ENCODE measurements at regions not wholly inside any gene's neighbourhood (a gene's known extent, or its start where the extent isn't known, plus 50 kb on each side); places are given as distances from the start of the nearest gene placed in this dataset.

GRCh38 chr2:147506889-147507288, 337.9 kb upstream of the ACVR2A start:
- DNase-seq (ENCODE audit: low read depth, low spot score), result no peak

DNA sequence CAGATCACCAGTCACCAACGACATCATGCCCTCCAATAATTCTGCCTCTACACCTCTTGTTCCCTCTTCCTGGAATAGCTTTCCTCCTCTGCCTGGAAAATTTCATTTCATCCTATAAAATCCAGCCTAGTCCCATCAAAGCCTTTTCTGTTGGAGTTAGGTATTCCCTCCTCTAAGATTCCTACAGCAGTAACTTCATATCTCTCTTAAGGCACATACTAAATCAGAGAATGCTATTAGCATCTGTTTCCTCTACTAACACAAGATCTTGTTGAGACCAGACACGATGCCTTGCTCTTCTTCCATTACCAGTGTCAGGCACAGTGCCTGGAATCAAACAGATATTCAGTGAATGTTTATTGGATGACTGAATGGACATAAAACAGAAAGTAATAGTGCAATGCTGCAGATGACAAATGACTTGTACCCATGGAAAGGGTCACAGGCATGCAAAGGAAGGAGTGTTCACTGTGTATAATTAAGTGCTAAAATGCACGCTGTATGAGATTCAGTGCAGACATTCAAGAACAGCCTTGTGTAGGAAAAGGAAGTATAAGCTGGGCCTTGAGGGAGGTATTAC, 342.0 kb upstream of the ACVR2A start:
- no peak for DNase-seq (ENCODE audit: low read depth, low spot score)

GRCh38 chr2:147501968-147502367, 342.9 kb upstream of the ACVR2A start:
- DNase-seq (ENCODE audit: low read depth, low spot score), result no peak

DNA sequence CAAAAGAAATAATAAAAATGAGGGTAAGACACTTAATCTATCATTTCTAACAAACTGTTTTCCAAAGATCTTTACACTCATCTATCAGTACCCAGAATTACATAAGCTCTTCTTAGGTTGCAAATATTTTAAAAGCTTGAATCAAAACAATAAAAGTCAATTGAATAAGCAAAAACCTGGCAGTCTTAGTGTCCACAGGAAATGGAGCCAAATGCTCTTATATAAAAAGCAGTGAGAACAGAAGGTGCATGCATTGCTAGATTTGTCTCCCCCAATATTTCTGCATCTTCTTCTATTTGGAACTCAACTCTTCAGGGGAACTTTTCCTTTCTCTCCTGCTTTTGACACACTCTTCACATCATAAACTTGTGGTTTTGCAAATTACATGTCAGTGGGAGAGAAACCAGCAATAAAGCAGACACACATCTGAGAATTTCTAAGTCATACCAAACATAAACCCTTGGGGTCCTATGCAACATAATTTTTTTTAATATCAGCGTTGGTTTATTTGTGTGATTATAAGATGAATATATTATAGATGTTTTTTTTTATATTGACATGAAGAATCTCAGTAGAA, 343.9 kb upstream of the ACVR2A start:
- DNase-seq (ENCODE audit: low read depth, low spot score), result no peak

DNA sequence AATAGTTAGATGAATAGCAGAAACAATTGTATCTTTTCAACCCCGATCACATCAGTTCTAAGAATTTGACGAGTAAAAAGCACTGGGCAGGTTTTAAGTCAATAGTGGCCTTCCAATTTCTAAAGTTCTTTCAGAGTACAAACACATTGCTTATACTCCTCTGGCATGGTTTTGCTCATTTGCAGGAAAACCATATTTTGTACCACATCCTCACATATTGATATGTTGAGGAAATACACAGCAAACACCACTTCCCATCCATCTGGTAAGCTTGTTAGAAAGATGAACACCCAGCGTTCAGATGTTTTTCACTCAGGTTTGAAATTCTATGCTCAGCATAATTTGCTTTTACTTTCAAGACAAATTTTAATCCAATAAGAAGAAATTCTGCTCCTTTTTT, 344.6 kb upstream of the ACVR2A start:
- no peak for DNase-seq (ENCODE audit: low read depth, low spot score)

- DNase-seq (ENCODE audit: low read depth, low spot score), result no peak
Measured at GRCh38 chr2:147499785-147500184, 345.0 kb upstream of the ACVR2A start.

DNA sequence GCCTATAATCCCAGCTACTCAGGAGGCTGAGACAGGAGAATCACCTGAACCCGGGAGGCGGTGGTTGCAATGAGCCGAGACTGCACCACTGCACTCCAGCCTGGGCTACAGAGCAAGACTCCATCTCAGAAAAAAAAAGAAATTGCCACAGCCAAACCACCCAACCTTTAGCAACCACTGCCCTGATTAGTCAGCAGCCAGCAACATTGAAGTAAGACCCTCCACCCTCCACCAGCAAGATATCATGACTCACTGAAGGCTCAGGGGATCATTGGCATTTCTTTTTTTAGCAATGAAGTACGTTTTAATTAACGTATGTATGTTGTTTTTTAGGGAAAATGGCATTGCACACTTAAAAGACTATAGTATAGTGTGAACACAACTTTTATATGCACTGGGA, 349.1 kb upstream of the ACVR2A start:
- DNase-seq (ENCODE audit: low read depth, low spot score), result no peak

DNA sequence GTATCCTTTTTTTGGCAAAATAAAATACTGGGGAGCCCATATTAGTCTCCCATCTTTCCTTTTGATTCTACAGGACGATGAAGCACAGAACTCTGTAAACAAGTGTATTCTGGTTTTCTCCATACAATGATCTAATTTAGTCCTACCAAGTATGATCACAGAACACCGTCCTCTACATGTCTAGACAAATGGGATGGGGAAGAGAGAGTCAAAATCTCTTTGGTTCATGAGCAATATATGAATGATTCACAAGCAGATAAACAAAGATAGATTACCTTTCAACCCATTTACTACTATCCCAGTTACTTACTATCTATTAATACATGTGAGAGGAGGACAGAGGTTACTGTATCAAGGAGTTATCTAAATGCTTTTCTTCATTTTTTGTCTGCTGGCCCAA, 352.4 kb upstream of the ACVR2A start:
- DNase-seq (ENCODE audit: low read depth, low spot score), result no peak

DNA sequence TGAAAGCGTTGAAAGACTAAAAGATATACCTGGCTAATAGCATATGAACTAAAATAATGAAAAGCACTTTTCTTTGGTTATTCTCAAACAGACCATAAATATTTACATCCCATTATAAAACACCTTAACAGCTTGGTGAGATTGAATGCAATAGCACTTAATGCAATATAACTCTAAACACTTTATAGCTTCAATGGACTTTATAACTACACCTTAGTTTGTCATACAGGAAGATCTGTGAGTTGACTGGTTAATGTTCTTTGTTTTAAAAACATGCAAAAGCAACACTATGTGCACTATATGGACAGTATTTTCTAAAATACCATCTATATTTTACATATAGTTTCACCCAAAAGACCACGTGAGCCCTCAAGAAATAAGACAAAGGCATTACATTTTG, 353.3 kb upstream of the ACVR2A start:
- no peak for DNase-seq (ENCODE audit: low read depth, low spot score)

DNA sequence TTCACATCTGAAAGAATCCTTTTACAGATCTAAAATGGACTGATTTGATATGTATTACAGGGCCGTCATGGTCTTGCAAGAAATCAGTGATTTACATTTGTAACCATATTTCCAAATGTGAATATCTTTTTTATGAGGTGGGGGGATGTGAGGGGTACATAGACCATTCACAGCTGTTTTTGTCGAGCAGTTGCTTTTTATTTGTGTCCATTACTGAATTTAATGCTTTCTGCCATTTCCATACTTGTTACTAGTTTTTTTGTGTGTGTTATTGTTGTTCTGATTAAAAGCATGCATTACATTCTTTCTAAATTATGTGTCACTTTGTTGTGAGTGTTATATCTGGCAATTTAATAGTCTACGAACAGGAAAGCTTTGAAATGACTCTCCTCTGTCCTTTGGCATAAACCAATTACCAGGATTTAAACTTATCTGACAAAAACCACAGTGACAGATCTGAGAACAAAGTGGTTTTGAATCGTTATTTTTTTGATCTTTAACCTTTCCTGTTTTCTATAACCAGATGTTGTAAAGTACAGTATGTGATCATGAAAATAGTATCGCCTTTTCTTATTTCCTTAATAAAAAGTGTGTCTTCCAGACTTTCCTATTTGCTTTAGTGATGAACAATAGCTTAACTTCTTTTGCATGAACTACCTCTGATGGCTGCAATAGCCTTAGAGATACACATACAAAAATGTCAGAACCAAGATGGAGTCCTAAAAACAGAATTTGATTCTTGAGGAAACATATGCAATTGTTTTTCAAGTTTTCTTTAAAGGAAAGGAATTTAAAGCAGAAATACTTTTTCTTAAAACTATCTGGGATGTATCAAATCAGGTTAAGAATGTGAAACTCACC, 354.2 kb upstream of the ACVR2A start:
- no peak for DNase-seq (ENCODE audit: low read depth, low spot score)

- no peak for DNase-seq (ENCODE audit: low read depth, low spot score)
Measured at GRCh38 chr2:147488472-147488871, 356.4 kb upstream of the ACVR2A start.

DNA sequence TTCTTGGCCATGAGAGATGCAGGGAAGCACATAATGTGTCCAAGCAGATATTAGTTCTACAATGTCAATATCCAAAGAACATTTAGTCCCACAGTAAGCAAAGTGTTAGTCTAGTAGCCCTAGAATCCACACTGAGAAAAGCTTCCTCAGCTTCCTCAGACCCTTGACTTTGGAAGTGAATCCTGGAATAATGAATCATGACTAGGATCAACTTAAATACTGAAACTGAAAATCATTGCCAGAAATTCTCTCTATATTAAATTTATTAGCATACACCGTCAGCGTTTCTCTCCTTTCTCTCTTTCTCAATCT, 356.9 kb upstream of the ACVR2A start:
- no peak for DNase-seq (ENCODE audit: low read depth, low spot score)

GRCh38 chr2:147487286-147487977, 357.4 kb upstream of the ACVR2A start:
- no peak for DNase-seq (ENCODE audit: low read depth, low spot score)

DNA sequence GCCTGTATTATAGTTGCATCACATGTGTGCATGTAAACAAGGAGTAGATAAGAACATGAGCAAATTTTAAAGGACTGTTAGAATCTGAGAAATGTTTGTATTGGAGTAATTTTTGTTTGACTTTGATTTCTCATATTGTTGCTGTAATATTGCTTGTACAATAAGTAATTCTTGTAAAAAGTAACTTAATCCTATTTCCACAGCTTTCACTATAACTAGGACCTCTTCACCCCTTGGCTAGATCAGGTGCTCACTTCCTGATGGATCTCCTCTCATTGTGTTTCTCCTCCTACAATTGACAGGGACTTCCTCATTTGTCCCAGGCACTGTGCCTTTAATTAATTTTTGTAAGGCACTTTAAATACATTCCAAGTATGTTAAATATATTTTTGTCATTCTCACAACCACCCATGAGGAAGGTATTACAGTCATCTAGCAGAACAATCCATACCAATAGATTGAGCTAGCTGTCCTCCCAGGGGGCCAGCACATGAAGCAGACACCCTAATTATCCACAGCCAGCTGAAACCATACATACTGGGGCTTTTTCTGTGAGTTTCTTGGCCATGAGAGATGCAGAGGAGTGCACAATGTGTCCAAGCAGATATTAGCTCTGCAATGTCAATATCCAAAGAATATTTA, 359.5 kb upstream of the ACVR2A start:
- DNase-seq (ENCODE audit: low read depth, low spot score), result no peak

DNA sequence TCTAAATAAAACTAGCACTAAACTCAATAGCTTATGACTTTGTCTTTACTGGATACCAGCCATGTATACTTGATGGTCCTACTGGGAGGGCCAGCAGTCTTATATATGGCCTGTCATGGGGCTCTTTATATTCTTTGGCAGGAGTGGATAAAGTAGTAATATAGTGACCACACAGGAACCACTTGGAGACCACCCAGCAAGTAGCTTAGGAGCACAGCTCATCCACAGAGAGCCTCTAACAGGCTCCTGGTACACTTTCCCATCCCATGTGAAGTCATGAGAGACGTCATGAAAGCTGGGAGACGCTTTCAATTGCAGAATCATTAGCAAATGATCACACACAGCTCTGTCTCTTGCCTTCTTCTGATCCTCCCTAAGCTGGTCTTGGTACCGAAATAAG, 360.9 kb upstream of the ACVR2A start:
- no peak for DNase-seq (ENCODE audit: low read depth, low spot score)

DNA sequence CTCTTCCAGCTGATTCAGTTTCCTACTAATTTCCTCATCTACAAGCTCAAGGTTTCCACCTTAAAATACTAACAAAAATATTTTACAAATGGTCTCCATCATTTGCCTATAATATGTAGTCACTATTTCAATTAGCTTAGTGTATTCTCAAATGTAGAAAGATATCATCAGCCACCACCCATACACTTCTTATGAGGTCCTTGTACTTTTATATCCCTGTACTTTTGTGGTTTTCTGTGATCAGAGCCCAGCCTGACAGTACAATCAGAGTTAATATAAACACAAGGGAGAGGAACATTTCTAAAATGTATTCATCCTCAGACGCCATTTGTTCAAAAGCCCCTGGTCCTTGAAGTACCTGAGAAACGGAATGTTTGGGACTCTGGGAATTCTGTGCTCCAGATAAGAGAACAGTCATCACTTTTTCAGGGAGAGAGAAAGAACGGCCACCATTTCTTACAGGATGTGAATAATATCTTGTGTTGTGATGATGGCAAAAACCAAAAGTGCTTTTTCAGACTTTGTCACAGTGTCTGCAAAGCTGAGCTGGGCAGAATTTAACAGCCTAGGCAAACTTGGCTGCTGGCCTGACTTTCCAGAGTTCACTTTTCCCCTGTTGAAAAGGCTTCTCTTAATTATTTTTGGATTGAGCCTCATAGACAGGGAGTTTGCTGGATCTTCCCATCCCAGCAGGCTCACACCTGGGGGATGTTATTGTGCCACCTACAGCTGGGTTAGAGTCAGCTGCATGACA, 361.7 kb upstream of the ACVR2A start:
- no peak for DNase-seq (ENCODE audit: low read depth, low spot score)

DNA sequence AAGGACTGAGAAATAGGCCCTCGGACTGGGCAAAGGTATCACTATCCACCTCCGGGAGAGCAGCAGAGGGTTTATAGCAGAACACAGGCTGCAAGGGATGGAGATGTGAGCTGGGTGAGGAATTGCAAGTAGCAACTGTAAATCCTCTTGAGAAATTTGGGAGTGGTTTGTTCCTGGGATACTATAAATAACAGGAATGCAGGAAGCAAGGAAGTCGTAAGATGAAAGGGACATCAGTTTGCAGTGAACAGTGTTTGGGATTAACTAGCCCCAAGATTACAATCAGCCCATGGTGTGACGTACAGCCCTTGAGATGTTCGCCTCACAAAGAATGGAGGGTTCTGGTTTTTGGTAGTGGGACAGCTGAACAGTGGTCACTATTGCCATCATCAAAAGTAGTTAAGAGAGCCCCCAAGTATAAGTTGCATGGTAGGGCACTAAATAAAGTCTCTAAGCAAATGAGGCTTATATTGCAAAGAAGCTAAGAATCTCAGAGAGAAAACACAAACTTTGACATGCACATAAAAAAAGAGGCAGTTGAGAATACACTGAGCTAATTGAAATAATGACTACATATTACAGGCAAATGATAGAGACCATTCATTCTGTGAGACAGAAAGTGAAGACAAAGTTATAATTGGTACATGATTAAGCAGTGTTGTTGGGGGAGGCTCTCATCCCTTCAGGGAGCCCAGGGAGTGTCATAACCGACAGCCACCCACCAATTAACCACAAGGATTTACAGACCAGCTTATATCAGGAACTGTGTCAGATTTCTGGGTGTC, 362.5 kb upstream of the ACVR2A start:
- no peak for DNase-seq (ENCODE audit: low read depth, low spot score)

GRCh38 chr2:147479358-147479757, 365.5 kb upstream of the ACVR2A start:
- DNase-seq (ENCODE audit: low read depth, low spot score), result no peak

GRCh38 chr2:147473075-147473474, 371.8 kb upstream of the ACVR2A start:
- no peak for DNase-seq (ENCODE audit: low read depth, low spot score)

- no peak for DNase-seq (ENCODE audit: low read depth, low spot score)
Measured at GRCh38 chr2:147471126-147471525, 373.7 kb upstream of the ACVR2A start.

- DNase-seq (ENCODE audit: low read depth, low spot score), result peak; percentile 73
Measured at GRCh38 chr2:147469471-147469870, 375.4 kb upstream of the ACVR2A start.
